Keratinocyte (primary cell): ENCODE measurements at regions not wholly inside any gene's neighbourhood (a gene's known extent, or its start where the extent isn't known, plus 50 kb on each side); places are given as distances from the start of the nearest gene placed in this dataset.

Source experiments
- EZH2 ChIP-seq: IDR thresholded peaks from one replicate; pipeline ENCODE4 v1.6.1; 2012; ENCODE audit warnings: inconsistent platforms, mild to moderate bottlenecking, low read length, moderate library complexity
- TF ChIP-seq, protein P1 (sequence below), 3 experiments: IDR thresholded peaks in 1 of 3; conservative IDR thresholded peaks in 1 of 3; optimal IDR thresholded peaks in 1 of 3; 2 replicates in 2 of 3; 3 replicates in 1 of 3; pipeline versions ENCODE3 to v1.5.1; 2011; ENCODE audit warnings: low read length in 3 of 3, mild to moderate bottlenecking in 3 of 3, moderate library complexity in 2 of 3, control low read depth in 1 of 3, inconsistent platforms in 1 of 3; ENCODE audit not compliant: insufficient read depth in 2 of 3; ENCODE audit errors: extremely low read depth in 1 of 3

DNA sequence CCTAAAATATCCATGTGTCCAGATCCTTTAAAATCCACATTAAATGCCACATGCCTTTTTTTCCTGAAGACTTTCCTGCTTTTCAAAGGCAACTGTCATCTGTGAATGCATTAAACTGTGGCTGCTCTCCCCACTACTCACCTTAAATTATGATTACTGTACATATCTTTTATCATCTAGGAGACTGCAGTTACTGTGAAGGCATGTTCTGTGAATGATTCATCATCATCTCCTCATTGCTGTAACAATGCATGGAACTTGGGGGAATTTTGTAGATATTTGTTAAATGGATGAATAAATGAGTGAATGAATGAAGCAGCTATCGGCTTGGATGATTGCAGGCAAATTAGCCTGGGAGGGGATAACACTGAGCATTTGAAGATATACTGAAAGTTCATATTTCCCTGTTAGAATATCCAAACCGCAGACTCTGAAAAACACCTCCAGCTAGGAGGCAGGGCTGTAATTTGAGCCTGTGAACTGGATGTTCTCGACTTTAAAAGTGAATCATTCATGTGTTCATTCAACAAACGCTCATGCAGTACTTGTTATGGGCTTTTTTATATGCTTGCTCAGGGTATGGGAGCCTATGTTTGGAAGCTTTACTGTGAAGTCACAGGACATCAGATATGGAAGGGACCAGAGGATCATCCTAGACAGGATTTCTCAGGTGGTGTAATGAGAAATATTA lies 519.2 kb downstream of the KIF4B start:
- TF ChIP-seq, protein P1, sequence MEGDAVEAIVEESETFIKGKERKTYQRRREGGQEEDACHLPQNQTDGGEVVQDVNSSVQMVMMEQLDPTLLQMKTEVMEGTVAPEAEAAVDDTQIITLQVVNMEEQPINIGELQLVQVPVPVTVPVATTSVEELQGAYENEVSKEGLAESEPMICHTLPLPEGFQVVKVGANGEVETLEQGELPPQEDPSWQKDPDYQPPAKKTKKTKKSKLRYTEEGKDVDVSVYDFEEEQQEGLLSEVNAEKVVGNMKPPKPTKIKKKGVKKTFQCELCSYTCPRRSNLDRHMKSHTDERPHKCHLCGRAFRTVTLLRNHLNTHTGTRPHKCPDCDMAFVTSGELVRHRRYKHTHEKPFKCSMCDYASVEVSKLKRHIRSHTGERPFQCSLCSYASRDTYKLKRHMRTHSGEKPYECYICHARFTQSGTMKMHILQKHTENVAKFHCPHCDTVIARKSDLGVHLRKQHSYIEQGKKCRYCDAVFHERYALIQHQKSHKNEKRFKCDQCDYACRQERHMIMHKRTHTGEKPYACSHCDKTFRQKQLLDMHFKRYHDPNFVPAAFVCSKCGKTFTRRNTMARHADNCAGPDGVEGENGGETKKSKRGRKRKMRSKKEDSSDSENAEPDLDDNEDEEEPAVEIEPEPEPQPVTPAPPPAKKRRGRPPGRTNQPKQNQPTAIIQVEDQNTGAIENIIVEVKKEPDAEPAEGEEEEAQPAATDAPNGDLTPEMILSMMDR (optimal IDR thresholded peaks at IDR 0.05 in 1 of 3, IDR thresholded peaks at IDR 0.05 in 1 of 3, conservative IDR thresholded peaks at IDR 0.05 in 1 of 3; ENCODE audit: extremely low read depth in 1 of 3, insufficient read depth in 2 of 3, low read length in 3 of 3) = no peak
- no peak for TF ChIP-seq EZH2
